Activated CD8-positive, alpha-beta T cell treated with anti-CD3 and anti-CD28 coated beads, Interleukin-2, amount 10 ng/mL, durations not matched to agents 7 days and 5 days (primary cell): ENCODE measurements at regions not wholly inside any gene's neighbourhood (a gene's known extent, or its start where the extent isn't known, plus 50 kb on each side); places are given as distances from the start of the nearest gene placed in this dataset.

Source experiments
- ATAC-seq: fragments of 150-1000 bp; cut with Tn5 transposase; one replicate; pipeline ENCODE4 v1.10.0; 2021; ENCODE audit warnings: moderate library complexity
- CTCF ChIA-PET: fragments of 350-600 bp; sonication (Branson Sonifier 250); formaldehyde crosslinking; loops from one replicate; lab custom pipeline; 2021; ENCODE audit warnings: antibody characterized with exemption; lab: Charles Lee
- POLR2A ChIA-PET: fragments of 350-600 bp; sonication (Branson Sonifier 250); formaldehyde crosslinking; loops from one replicate; lab custom pipeline; 2021; ENCODE audit warnings: antibody characterized with exemption; lab: Charles Lee
- DNase-seq: peaks from one replicate; pipeline ENCODE4 v3.0.0-alpha.2; 2020
- H3K27ac Mint-ChIP-seq: one replicate; pipeline ENCODE4 v1.8.0; 2021; ENCODE audit warnings: mild to moderate bottlenecking, mixed read lengths
- H3K27me3 Mint-ChIP-seq: one replicate; pipeline ENCODE4 v1.8.0; 2021; ENCODE audit warnings: low read depth, mixed read lengths
- H3K36me3 Mint-ChIP-seq: one replicate; pipeline ENCODE4 v1.8.0; 2021; ENCODE audit warnings: low read depth, mixed read lengths
- H3K4me1 Mint-ChIP-seq: one replicate; pipeline ENCODE4 v1.8.0; 2021; ENCODE audit warnings: low read depth, mixed read lengths
- H3K4me3 Mint-ChIP-seq: one replicate; pipeline ENCODE4 v1.8.0; 2021; ENCODE audit warnings: mild to moderate bottlenecking, mixed read lengths
- H3K9me3 Mint-ChIP-seq: one replicate; pipeline ENCODE4 v1.8.0; 2022; ENCODE audit warnings: mixed read lengths; ENCODE audit not compliant: insufficient read depth

- H3K9me3 Mint-ChIP-seq: no peaks in the 10 kb centered on the region
- ChIA-PET POLR2A (no interaction called here), CTCF (no interaction called here)
- H3K27ac Mint-ChIP-seq: no peak overlapping the region
- DNase-seq: no peak
- no peak for ATAC-seq
- H3K4me3 Mint-ChIP-seq: no peak overlapping the region
- H3K36me3 Mint-ChIP-seq: no peaks in the 10 kb centered on the region
- no peaks in the 10 kb centered on the region for H3K4me1 Mint-ChIP-seq
- H3K27me3 Mint-ChIP-seq: peaks cover 11% of the 10 kb centered on the region
These were observed 56.3 kb upstream of the PCSK6 start for GRCh38 chr15:101545548-101546505.

GRCh38 chr15:101544613-101544945 lies 55.1 kb upstream of the PCSK6 start:
- Mint-ChIP-seq H3K4me1 (no peaks in the 10 kb centered on the region), H3K27ac (no peak overlapping the region), H3K36me3 (no peaks in the 10 kb centered on the region), H3K4me3 (no peak overlapping the region), H3K27me3 (peaks cover 11% of the 10 kb centered on the region), H3K9me3 (no peaks in the 10 kb centered on the region)
- CTCF ChIA-PET: no interaction called here
- ATAC-seq: no peak
- POLR2A ChIA-PET: no interaction called here
- DNase-seq: no peak

- no peak for ATAC-seq
- POLR2A ChIA-PET: no interaction called here
These were observed 54.6 kb upstream of the PCSK6 start for GRCh38 chr15:101543926-101544612.

GRCh38 chr15:101543431-101543830 lies 53.9 kb upstream of the PCSK6 start:
- no peaks in the 10 kb centered on the region for H3K36me3 Mint-ChIP-seq
- no peaks in the 10 kb centered on the region for H3K4me1 Mint-ChIP-seq
- H3K9me3 Mint-ChIP-seq: no peaks in the 10 kb centered on the region
- POLR2A ChIA-PET: no interaction called here
- CTCF ChIA-PET: no interaction called here
- ATAC-seq (no peak), DNase-seq (no peak)
- no peak overlapping the region for H3K4me3 Mint-ChIP-seq
- H3K27ac Mint-ChIP-seq: no peak overlapping the region
- H3K27me3 Mint-ChIP-seq: peaks cover 8% of the 10 kb centered on the region

More at GRCh38 chr15:101543926-101544612, 54.6 kb upstream of the PCSK6 start:
- no peaks in the 10 kb centered on the region for H3K4me1 Mint-ChIP-seq
- H3K9me3 Mint-ChIP-seq: no peaks in the 10 kb centered on the region
- H3K4me3 Mint-ChIP-seq: no peak overlapping the region
- no peaks in the 10 kb centered on the region for H3K36me3 Mint-ChIP-seq
- H3K27ac Mint-ChIP-seq: no peak overlapping the region
- CTCF ChIA-PET: no interaction called here
- peaks cover 9% of the 10 kb centered on the region for H3K27me3 Mint-ChIP-seq
- no peak for DNase-seq

- Mint-ChIP-seq H3K27me3 (peaks cover 9% of the 10 kb centered on the region), H3K27ac (no peak overlapping the region), H3K4me1 (no peaks in the 10 kb centered on the region), H3K9me3 (no peaks in the 10 kb centered on the region), H3K36me3 (no peaks in the 10 kb centered on the region), H3K4me3 (no peak overlapping the region)
- ChIA-PET CTCF (no interaction called here), POLR2A (no interaction called here)
- no peak for DNase-seq
- ATAC-seq: no peak
These were observed 53.5 kb upstream of the PCSK6 start for GRCh38 chr15:101543026-101543390.

- Mint-ChIP-seq H3K4me3 (no peak overlapping the region), H3K27ac (no peak overlapping the region), H3K9me3 (no peaks in the 10 kb centered on the region), H3K27me3 (peaks cover 8% of the 10 kb centered on the region), H3K4me1 (no peaks in the 10 kb centered on the region), H3K36me3 (no peaks in the 10 kb centered on the region)
- CTCF ChIA-PET: no interaction called here
- DNase-seq: no peak
- POLR2A ChIA-PET: no interaction called here
- no peak for ATAC-seq
These were observed 53.0 kb upstream of the PCSK6 start for GRCh38 chr15:101542306-101543025.

- DNase-seq (no peak), ATAC-seq (no peak)
- Mint-ChIP-seq H3K36me3 (no peaks in the 10 kb centered on the region), H3K4me3 (no peak overlapping the region), H3K27me3 (peaks cover 6% of the 10 kb centered on the region), H3K4me1 (no peaks in the 10 kb centered on the region), H3K27ac (no peak overlapping the region), H3K9me3 (no peaks in the 10 kb centered on the region)
- POLR2A ChIA-PET: no interaction called here
- CTCF ChIA-PET: no interaction called here
These were observed 52.2 kb upstream of the PCSK6 start for GRCh38 chr15:101541501-101542292.

- CTCF ChIA-PET: no interaction called here
- ATAC-seq (no peak), DNase-seq (no peak)
- no peaks in the 10 kb centered on the region for H3K36me3 Mint-ChIP-seq
- no peaks in the 10 kb centered on the region for H3K4me1 Mint-ChIP-seq
- POLR2A ChIA-PET: interaction anchor here (0.9 kb wide), 1 partner anchor 238 kb away, joined by 3 read pairs; no protein-coding TSS in a partner anchor
- H3K27me3 Mint-ChIP-seq: peaks cover 3% of the 10 kb centered on the region
- H3K9me3 Mint-ChIP-seq: no peaks in the 10 kb centered on the region
- H3K4me3 Mint-ChIP-seq: no peak overlapping the region
- H3K27ac Mint-ChIP-seq: no peak overlapping the region
These were observed 51.2 kb upstream of the PCSK6 start for GRCh38 chr15:101540480-101541239.

- H3K27ac Mint-ChIP-seq: no peak overlapping the region
- DNase-seq (no peak), ATAC-seq (no peak)
- H3K36me3 Mint-ChIP-seq: no peaks in the 10 kb centered on the region
- peaks cover 3% of the 10 kb centered on the region for H3K27me3 Mint-ChIP-seq
- no peaks in the 10 kb centered on the region for H3K4me1 Mint-ChIP-seq
- H3K9me3 Mint-ChIP-seq: no peaks in the 10 kb centered on the region
- CTCF ChIA-PET: interaction anchor here (1.0 kb wide), 1 partner anchor 101 kb away, joined by 5 read pairs; no protein-coding TSS in a partner anchor
- no peak overlapping the region for H3K4me3 Mint-ChIP-seq
- POLR2A ChIA-PET: no interaction called here
These were observed 50.4 kb upstream of the PCSK6 start for GRCh38 chr15:101539930-101540329.

- Mint-ChIP-seq H3K4me3 (no peak overlapping the region), H3K27ac (no peak overlapping the region), H3K36me3 (no peaks in the 10 kb centered on the region), H3K9me3 (no peaks in the 10 kb centered on the region), H3K4me1 (no peaks in the 10 kb centered on the region), H3K27me3 (peaks cover 3% of the 10 kb centered on the region)
- ChIA-PET CTCF (interaction anchor here (1.0 kb wide), 1 partner anchor 102 kb away, joined by 5 read pairs; no protein-coding TSS in a partner anchor), POLR2A (no interaction called here)
- no peak for DNase-seq
- ATAC-seq: no peak
These were observed 50.0 kb upstream of the PCSK6 start for GRCh38 chr15:101539492-101539891.
